ENCODE measurements at regions not wholly inside any gene's neighbourhood (a gene's known extent, or its start where the extent isn't known, plus 50 kb on each side); places are given as distances from the start of the nearest gene placed in this dataset.
"Not testable (repeated sequence)": the region's sequence is repeated elsewhere in the genome, so short reads cannot be mapped to it uniquely, and the experiment has no call there.

- ChIA-PET CTCF (interaction anchor here (0.7 kb wide), 1 partner anchor 12 kb away, joined by 3 read pairs; no protein-coding TSS in a partner anchor), POLR2A (no interaction called here)
- DNase-seq (ENCODE audit: extremely low spot score), result no peak
- no peak for TF ChIP-seq CTCF (IDR thresholded peaks at IDR 0.05; ENCODE audit: control extremely low read depth, extremely low read depth, low read depth, missing control alignments)
Measured at GRCh38 chr3:162721736-162722135, 1225.1 kb downstream of the OTOL1 start.

- ChIA-PET CTCF (interaction anchor here (0.7 kb wide), 1 partner anchor 12 kb away, joined by 3 read pairs; no protein-coding TSS in a partner anchor), POLR2A (no interaction called here)
- TF ChIP-seq CTCF (IDR thresholded peaks at IDR 0.05; ENCODE audit: control extremely low read depth, extremely low read depth, low read depth, missing control alignments), result no peak
- DNase-seq (ENCODE audit: extremely low spot score), result no peak
Measured at GRCh38 chr3:162722337-162722736, 1225.7 kb downstream of the OTOL1 start.

GRCh38 chr3:162722796-162723195 is 1226.2 kb downstream of the OTOL1 start:
- CTCF ChIA-PET; POLR2A ChIA-PET; DNase-seq (ENCODE audit: extremely low spot score): not testable (repeated sequence)

GRCh38 chr3:162729686-162730085 is 1233.1 kb downstream of the OTOL1 start:
- POLR2A ChIA-PET, result no interaction called here
- no peak for DNase-seq (ENCODE audit: extremely low spot score)
- no peak for TF ChIP-seq CTCF (IDR thresholded peaks at IDR 0.05; ENCODE audit: control extremely low read depth, extremely low read depth, low read depth, missing control alignments)
- CTCF ChIA-PET, result no interaction called here

GRCh38 chr3:162731961-162732360 is 1235.4 kb downstream of the OTOL1 start:
- DNase-seq (ENCODE audit: extremely low spot score); CTCF ChIA-PET; POLR2A ChIA-PET: not testable (repeated sequence)

GRCh38 chr3:162738784-162739183 is 1242.2 kb downstream of the OTOL1 start:
- no peak for TF ChIP-seq CTCF (IDR thresholded peaks at IDR 0.05; ENCODE audit: control extremely low read depth, extremely low read depth, low read depth, missing control alignments)

GRCh38 chr3:162740941-162741596 is 1244.5 kb downstream of the OTOL1 start:
- no peak for TF ChIP-seq CTCF (IDR thresholded peaks at IDR 0.05; ENCODE audit: control extremely low read depth, extremely low read depth, low read depth, missing control alignments)

More at GRCh38 chr3:162738784-162739183, 1242.2 kb downstream of the OTOL1 start:
- DNase-seq (ENCODE audit: extremely low spot score), result no peak
- ChIA-PET CTCF (interaction anchor here (0.9 kb wide), 1 partner anchor 26 kb away, joined by 3 read pairs; no protein-coding TSS in a partner anchor), POLR2A (no interaction called here)

More at GRCh38 chr3:162740941-162741596, 1244.5 kb downstream of the OTOL1 start:
- ChIA-PET CTCF (no interaction called here), POLR2A (no interaction called here)
- no peak for DNase-seq (ENCODE audit: extremely low spot score)
